Brain microvascular endothelial cell (primary cell): ENCODE measurements at regions not wholly inside any gene's neighbourhood (a gene's known extent, or its start where the extent isn't known, plus 50 kb on each side); places are given as distances from the start of the nearest gene placed in this dataset.

Experiments
- DNase-seq: peaks from one replicate; pipeline ENCODE4 v3.0.0-alpha.2; 2020
- H3K27ac ChIP-seq: fragments of 250-450 bp; sonication (Bioruptor Pico); 2 replicates; pipeline ENCODE4 v1.5.1; 2020; ENCODE audit warnings: mild to moderate bottlenecking, moderate library complexity
- H3K27me3 ChIP-seq: fragments of 250-450 bp; sonication (Bioruptor Pico); replicated peaks from 2 replicates; pipeline ENCODE4 v1.5.1; 2020; ENCODE audit warnings: mild to moderate bottlenecking
- H3K36me3 ChIP-seq: fragments of 250-450 bp; sonication (Bioruptor Pico); replicated peaks from 2 replicates; pipeline ENCODE4 v1.5.1; 2020; ENCODE audit warnings: mild to moderate bottlenecking
- H3K4me3 ChIP-seq: 2 replicates; pipeline ENCODE4 v1.5.1; 2011; ENCODE audit warnings: low read depth, mild to moderate bottlenecking, control low read depth, low read length, moderate library complexity
- CTCF ChIP-seq: IDR thresholded peaks from 2 replicates; pipeline ENCODE4 v1.5.1; 2011; ENCODE audit warnings: low read depth, mild to moderate bottlenecking, moderate library complexity, low read length, control low read depth, inconsistent platforms; ENCODE audit errors: missing control alignments
- in situ Hi-C: cut with HindIII; loops from 2 replicates; pipeline ENCODE4 v1.10.0; 2017; ENCODE audit warnings: low sequenced_read_pairs, low pct_ligation_motif_present

GRCh38 chr5:96219580-96220281 lies 213.3 kb downstream of the PCSK1 start:
- peak; percentile 74 for DNase-seq
- H3K27me3 ChIP-seq, result no peaks in the 10 kb centered on the region
- peak overlapping the region; percentile 77 for H3K27ac ChIP-seq
- in situ Hi-C loops, result no loop called here
- no peak overlapping the region for H3K4me3 ChIP-seq
- H3K36me3 ChIP-seq, result no peaks in the 10 kb centered on the region
- no peak for TF ChIP-seq CTCF

DNA sequence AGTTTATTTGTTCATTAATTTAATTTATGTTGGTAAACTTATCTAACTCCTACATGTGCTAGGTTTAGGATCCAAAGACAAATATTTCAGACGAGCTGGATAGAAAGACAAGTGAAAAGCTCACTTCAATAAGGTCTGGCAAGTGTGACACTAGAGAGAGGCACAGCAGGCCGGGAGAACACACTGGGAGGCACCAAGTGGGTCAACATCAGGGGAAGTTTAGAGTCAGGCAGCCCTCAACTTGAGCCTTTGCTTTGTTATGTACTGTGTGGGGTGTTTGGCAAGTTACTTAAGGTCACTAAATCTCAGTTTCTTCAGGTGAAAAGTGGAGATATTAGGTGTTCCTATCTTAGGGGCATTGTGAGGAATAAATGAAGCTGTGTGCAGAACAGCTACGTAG lies 214.4 kb downstream of the PCSK1 start:
- DNase-seq, result no peak
- H3K27ac ChIP-seq, result no peak overlapping the region
- no peak overlapping the region for H3K4me3 ChIP-seq
- no peak for TF ChIP-seq CTCF
- no peaks in the 10 kb centered on the region for H3K27me3 ChIP-seq
- in situ Hi-C loops, result no loop called here
- no peaks in the 10 kb centered on the region for H3K36me3 ChIP-seq

DNA sequence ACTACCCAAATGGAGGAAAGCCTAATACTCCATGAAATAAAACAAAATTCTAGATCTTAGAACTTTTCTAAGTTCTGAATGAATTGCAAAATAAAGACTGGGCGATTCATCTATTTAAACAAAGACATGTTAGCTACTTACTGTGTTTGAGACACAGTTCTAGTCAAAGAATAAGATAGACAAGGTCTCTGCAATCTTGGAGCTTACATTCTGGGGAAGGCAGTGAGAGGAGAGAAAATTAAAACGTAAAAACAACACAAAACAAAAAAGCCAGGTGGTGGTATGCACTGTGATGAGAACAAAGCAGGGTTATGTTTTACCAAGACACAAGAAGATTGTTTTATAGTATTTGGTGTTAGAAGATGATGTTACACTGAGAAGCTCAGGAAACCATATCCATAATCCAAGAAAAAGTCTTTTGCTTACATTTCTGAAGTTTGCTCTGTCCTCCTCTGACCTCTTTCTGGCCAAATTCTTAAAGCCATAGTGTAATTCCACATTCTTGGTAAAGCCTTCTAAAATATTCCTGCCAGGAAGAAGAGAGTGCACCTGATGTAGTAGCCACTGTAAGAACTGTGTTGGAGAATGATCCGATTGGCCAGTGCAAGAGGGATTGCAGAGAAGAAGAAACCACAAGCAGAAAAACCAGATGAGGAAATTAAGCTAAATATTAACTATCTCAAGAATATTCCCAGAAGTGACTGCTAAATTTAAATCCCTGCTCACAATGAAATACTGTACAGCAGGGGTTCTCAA lies 218.4 kb downstream of the PCSK1 start:
- H3K27me3 ChIP-seq, result no peaks in the 10 kb centered on the region
- H3K27ac ChIP-seq, result no peak overlapping the region
- no peaks in the 10 kb centered on the region for H3K36me3 ChIP-seq
- DNase-seq, result no peak
- in situ Hi-C loops, result no loop called here
- no peak overlapping the region for H3K4me3 ChIP-seq
- no peak for TF ChIP-seq CTCF

DNA sequence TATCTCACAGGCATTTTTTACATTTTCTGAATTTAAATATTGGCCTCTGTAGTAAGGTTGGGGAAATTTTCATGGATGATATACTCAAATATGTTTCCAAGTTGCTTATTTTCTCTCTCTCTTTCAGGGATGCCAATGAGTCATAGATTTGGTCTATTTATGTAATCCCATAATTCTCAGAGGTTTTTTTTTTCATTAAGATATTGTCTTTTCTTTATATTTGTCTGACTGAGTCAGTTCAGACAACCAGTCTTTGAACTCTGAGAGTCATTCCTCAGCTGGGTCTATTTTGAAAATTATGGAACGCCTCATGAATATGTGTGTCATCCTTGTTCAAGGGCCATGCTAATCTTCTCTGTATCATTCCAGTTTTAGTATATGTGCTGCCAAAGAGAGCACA lies 223.2 kb downstream of the PCSK1 start:
- DNase-seq, result peak; percentile 87
- no peaks in the 10 kb centered on the region for H3K36me3 ChIP-seq
- peak overlapping the region; percentile 54 for H3K27ac ChIP-seq
- in situ Hi-C loops, result no loop called here
- H3K4me3 ChIP-seq, result no peak overlapping the region
- no peaks in the 10 kb centered on the region for H3K27me3 ChIP-seq
- no peak for TF ChIP-seq CTCF

DNA sequence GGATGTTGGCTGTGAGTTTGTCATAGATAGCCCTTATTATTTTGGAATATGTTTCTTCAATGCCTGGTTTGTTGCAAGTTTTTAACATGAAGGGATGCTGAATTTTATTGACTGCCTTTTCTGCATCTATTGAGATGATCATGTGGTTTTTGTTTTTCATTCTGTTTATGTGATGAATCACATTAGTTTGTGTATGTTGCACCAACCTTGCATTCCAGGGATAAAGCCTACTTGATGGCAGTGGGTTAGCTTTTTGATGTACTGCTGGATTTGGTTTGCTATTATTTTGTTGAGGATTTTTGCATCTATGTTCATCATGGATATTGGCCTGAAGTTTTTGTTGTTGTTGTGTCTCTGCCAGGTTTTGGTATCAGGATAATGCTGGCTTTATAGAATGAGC lies 225.6 kb downstream of the PCSK1 start:
- no peaks in the 10 kb centered on the region for H3K27me3 ChIP-seq
- H3K27ac ChIP-seq, result no peak overlapping the region
- no peak for DNase-seq
- TF ChIP-seq CTCF, result no peak
- H3K36me3 ChIP-seq, result no peaks in the 10 kb centered on the region
- in situ Hi-C loops, result no loop called here
- no peak overlapping the region for H3K4me3 ChIP-seq
